ENCODE measurements at regions not wholly inside any gene's neighbourhood (a gene's known extent, or its start where the extent isn't known, plus 50 kb on each side); places are given as distances from the start of the nearest gene placed in this dataset.

- in situ Hi-C loops (cut with MboI; ENCODE audit: low pct_unique_long_range_greater_than_20kb, low sequenced_read_pairs, unreplicated experiment) = no loop called here
- DNase-seq (ENCODE audit: low spot score) = no peak
- TF ChIP-seq, protein P1, sequence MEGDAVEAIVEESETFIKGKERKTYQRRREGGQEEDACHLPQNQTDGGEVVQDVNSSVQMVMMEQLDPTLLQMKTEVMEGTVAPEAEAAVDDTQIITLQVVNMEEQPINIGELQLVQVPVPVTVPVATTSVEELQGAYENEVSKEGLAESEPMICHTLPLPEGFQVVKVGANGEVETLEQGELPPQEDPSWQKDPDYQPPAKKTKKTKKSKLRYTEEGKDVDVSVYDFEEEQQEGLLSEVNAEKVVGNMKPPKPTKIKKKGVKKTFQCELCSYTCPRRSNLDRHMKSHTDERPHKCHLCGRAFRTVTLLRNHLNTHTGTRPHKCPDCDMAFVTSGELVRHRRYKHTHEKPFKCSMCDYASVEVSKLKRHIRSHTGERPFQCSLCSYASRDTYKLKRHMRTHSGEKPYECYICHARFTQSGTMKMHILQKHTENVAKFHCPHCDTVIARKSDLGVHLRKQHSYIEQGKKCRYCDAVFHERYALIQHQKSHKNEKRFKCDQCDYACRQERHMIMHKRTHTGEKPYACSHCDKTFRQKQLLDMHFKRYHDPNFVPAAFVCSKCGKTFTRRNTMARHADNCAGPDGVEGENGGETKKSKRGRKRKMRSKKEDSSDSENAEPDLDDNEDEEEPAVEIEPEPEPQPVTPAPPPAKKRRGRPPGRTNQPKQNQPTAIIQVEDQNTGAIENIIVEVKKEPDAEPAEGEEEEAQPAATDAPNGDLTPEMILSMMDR (IDR thresholded peaks at IDR 0.05; ENCODE audit: extremely low read depth, insufficient read depth, missing control alignments) = no peak
These were observed 114.8 kb upstream of the MARCKS start for GRCh38 chr6:113742342-113742741.

DNA sequence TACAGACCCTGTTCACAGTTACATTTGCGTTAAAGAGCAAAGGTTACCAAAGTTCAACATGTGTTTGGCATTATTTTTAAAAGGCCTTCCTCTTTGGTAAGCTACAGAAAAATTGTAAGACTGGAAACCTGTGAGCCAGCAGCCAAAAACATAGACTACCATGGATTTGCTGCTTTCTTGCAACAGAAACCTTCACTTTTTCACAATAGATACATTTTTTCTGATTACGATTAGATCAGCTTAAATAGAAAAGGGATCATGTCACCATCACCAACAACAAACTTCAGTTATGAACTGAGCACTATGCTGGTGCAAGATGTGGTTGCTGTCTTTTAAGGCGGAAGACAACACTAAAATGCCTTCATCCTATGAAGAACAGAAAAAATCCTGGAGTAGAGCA, 112.3 kb upstream of the MARCKS start:
- TF ChIP-seq, protein P1 (IDR thresholded peaks at IDR 0.05; ENCODE audit: extremely low read depth, insufficient read depth, missing control alignments) = no peak
- in situ Hi-C loops (cut with MboI; ENCODE audit: low pct_unique_long_range_greater_than_20kb, low sequenced_read_pairs, unreplicated experiment) = no loop called here
- no peak for DNase-seq (ENCODE audit: low spot score)

DNA sequence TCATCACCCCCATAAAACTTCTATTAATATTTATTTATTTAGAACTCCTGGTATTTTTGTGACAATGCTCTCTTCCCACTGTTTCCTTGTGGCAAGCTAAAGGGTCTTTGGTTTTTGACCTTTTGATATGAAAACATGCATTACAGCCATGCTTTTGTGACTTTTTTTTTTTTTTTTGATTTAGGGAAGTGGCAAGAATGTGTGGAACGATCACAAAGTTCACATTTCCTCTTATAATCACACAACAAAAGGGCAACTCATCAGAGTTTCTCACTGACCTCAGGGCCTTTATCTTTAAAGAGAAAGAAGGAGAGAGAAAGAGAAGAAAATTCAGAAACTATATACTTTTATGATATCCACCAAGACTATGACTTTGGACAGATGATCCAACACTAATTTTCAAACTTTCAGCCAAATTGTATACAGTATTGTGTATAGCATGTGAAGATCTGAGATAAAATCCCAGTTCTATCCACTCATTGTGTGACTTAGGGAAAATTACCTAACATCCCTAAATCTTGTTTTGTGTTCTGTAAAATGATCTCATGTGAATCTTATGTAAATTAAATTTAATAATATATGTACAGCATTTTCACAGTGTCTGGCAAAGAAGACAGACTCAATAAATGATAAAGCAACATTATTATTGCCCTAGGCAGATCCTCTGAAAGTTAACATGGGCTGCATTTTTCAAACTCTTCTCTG, 106.8 kb upstream of the MARCKS start:
- no peak for DNase-seq (ENCODE audit: low spot score)
- TF ChIP-seq, protein P1 (IDR thresholded peaks at IDR 0.05; ENCODE audit: extremely low read depth, insufficient read depth, missing control alignments) = no peak
- in situ Hi-C loops (cut with MboI; ENCODE audit: low pct_unique_long_range_greater_than_20kb, low sequenced_read_pairs, unreplicated experiment) = no loop called here

DNA sequence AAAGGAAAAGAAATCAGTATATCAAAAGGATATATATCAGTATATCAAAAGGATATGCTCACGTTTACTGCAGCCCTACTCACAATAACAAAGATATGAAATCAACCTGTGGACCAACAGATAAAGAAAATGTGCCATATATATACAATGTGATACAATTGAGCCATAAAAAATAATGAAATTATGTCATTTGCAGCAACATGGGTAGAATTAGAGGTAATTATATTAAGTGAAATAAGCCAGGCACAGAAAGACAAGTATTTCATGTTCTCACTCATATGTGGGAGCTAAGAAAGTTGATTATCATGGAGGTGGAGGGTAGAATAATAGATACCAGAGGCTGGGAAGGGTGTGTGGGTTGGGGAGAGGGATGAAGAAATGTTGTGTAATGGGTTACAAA, 102.9 kb upstream of the MARCKS start:
- TF ChIP-seq, protein P1 (IDR thresholded peaks at IDR 0.05; ENCODE audit: extremely low read depth, insufficient read depth, missing control alignments) = no peak
- no peak for DNase-seq (ENCODE audit: low spot score)
- in situ Hi-C loops (cut with MboI; ENCODE audit: low pct_unique_long_range_greater_than_20kb, low sequenced_read_pairs, unreplicated experiment) = no loop called here

DNA sequence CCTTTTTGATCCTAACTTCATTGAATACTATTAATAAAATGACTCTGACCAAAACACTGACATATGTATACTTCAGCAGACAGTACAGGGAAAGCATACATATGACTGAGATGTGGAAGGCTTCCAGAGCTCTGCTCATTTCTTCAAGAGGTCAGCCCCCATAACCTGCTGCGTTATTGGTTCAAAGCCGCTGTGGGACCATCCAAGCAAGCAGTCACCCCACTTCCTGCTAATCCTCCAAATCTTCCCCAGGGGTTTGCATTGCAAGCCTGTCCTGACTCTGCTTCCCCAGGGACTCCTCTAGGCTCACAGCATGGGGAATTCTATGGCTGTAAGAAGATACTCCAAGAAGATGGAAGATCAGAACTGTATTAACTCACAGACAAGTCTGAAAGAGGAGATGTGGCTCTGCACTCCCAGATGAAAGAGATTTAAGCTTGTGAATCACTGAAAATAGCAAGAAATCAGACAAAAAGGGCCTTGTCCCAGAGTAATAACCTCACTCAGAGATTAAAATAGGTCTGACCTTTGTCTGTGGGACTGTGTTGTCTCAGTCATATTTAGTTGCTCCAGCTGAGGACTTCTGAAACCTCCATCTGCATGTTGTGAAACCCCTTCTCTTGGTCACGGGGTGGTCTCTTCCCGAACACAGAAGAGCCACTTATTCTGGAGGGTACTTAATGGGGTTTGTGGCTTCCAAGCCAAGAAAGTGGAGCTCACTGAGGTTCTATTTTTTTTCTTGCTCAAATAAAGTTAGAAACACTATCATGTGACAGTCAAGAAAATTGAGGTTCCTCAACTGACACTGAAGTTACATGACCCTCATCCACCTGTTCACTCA, 101.5 kb upstream of the MARCKS start:
- DNase-seq (ENCODE audit: low spot score) = peak; percentile 60
- TF ChIP-seq, protein P1 (IDR thresholded peaks at IDR 0.05; ENCODE audit: extremely low read depth, insufficient read depth, missing control alignments) = no peak
- in situ Hi-C loops (cut with MboI; ENCODE audit: low pct_unique_long_range_greater_than_20kb, low sequenced_read_pairs, unreplicated experiment) = no loop called here

- no peak for DNase-seq (ENCODE audit: low spot score)
- in situ Hi-C loops (cut with MboI; ENCODE audit: low pct_unique_long_range_greater_than_20kb, low sequenced_read_pairs, unreplicated experiment) = no loop called here
- TF ChIP-seq, protein P1 (IDR thresholded peaks at IDR 0.05; ENCODE audit: extremely low read depth, insufficient read depth, missing control alignments) = no peak
These were observed 100.9 kb upstream of the MARCKS start for GRCh38 chr6:113756290-113756665.
